H1 (cell line): ENCODE measurements at regions not wholly inside any gene's neighbourhood (a gene's known extent, or its start where the extent isn't known, plus 50 kb on each side); places are given as distances from the start of the nearest gene placed in this dataset.

ENCODE experiments used
- CTCF ChIA-PET: fragments of 300-600 bp; sonication (Branson Sonifier 250); formaldehyde crosslinking; loops from one replicate; lab custom pipeline; 2021; ENCODE audit not compliant: partially characterized antibody; lab: Charles Lee
- POLR2A ChIA-PET: fragments of 300-600 bp; sonication (Branson Sonifier 250); formaldehyde crosslinking; loops from one replicate; lab custom pipeline; 2021; ENCODE audit warnings: inconsistent platforms; ENCODE audit not compliant: partially characterized antibody; lab: Charles Lee
- DNase-seq, 2 experiments: peaks; one replicate each; pipeline versions ENCODE4 v3.0.0 to v3.0.0-alpha.2; 2010 to 2022; ENCODE audit warnings: low spot score in 2 of 2, low read depth in 1 of 2, mixed read lengths in 1 of 2
- FAIRE-seq: peaks from 2 replicates; lab custom pipeline; 2011; peaks lifted over from hg19 to GRCh38; lab: Jason Lieb, UNC
- H2AFZ ChIP-seq: 2 replicates; pipeline ENCODE4 v1.8.1; 2012; ENCODE audit warnings: low read length, inconsistent platforms
- H2AK5ac ChIP-seq: 2 replicates; pipeline ENCODE4 v1.6.1; 2013; ENCODE audit warnings: low read depth, low read length
- H2BK120ac ChIP-seq: replicated peaks from 2 replicates; pipeline ENCODE3; 2013; ENCODE audit warnings: low read depth, low read length, inconsistent platforms
- H2BK12ac ChIP-seq: 2 replicates; pipeline ENCODE4 v1.6.1; 2013; ENCODE audit warnings: low read depth, low read length
- H2BK15ac ChIP-seq: 2 replicates; pipeline ENCODE4 v1.6.1; 2013; ENCODE audit warnings: low read length
- H2BK20ac ChIP-seq: 2 replicates; pipeline ENCODE4 v1.6.1; 2013; ENCODE audit warnings: low read length
- H2BK5ac ChIP-seq: 2 replicates; pipeline ENCODE4 v1.6.1; 2013; ENCODE audit warnings: low read depth, low read length
- H3K14ac ChIP-seq: 2 replicates; pipeline ENCODE4 v1.6.1; 2013; ENCODE audit warnings: inconsistent platforms; ENCODE audit not compliant: insufficient read length
- H3K18ac ChIP-seq: 2 replicates; pipeline ENCODE4 v1.6.1; 2013; ENCODE audit warnings: low read length; ENCODE audit errors: extremely low read depth
- H3K23ac ChIP-seq: 2 replicates; pipeline ENCODE4 v1.6.1; 2013; ENCODE audit warnings: inconsistent platforms; ENCODE audit not compliant: insufficient read length
- H3K23me2 ChIP-seq: 2 replicates; pipeline ENCODE4 v1.6.1; 2013; ENCODE audit warnings: low read depth, low read length
- H3K27ac ChIP-seq: 2 replicates; pipeline ENCODE4 v1.6.1; 2011; ENCODE audit warnings: low read depth, low read length, inconsistent platforms
- H3K27me3 ChIP-seq, 4 experiments: replicated peaks in 1 of 4; 1 replicate in 1 of 4; 2 replicates in 3 of 4; pipeline versions ENCODE4 v1.6.1 to v1.8.1; 2011 to 2013; ENCODE audit warnings: low read length in 3 of 4, mild to moderate bottlenecking in 3 of 4, inconsistent platforms in 2 of 4, mixed read lengths in 2 of 4, moderate library complexity in 1 of 4; ENCODE audit not compliant: control insufficient read depth in 3 of 4, insufficient read depth in 3 of 4; ENCODE audit errors: extremely low read depth in 1 of 4
- H3K36me3 ChIP-seq, 4 experiments: 2 replicates each; pipeline versions ENCODE4 v1.6.1 to v1.8.1; 2011 to 2013; ENCODE audit warnings: mild to moderate bottlenecking in 4 of 4, low read length in 3 of 4, moderate library complexity in 2 of 4, control low read depth in 1 of 4, inconsistent platforms in 1 of 4; ENCODE audit not compliant: insufficient read depth in 4 of 4, control insufficient read depth in 2 of 4
- H3K4ac ChIP-seq: replicated peaks from 2 replicates; pipeline ENCODE3; 2013; ENCODE audit warnings: low read length, low read depth, mixed read lengths, inconsistent platforms; ENCODE audit not compliant: insufficient read length
- H3K4me1 ChIP-seq, 4 experiments: replicated peaks in 1 of 4; 1 replicate in 1 of 4; 2 replicates in 3 of 4; pipeline versions ENCODE4 v1.6.1 to v1.8.1; 2011 to 2013; ENCODE audit warnings: low read length in 3 of 4, inconsistent platforms in 2 of 4, mixed read lengths in 1 of 4; ENCODE audit not compliant: insufficient read depth in 4 of 4, control insufficient read depth in 3 of 4
- H3K4me2 ChIP-seq, 2 experiments: 2 replicates each; pipeline versions ENCODE4 v1.6.1 to v1.8.1; 2011 to 2013; ENCODE audit warnings: low read depth in 2 of 2, low read length in 2 of 2, control low read depth in 1 of 2, inconsistent platforms in 1 of 2, mild to moderate bottlenecking in 1 of 2; ENCODE audit not compliant: insufficient read depth in 1 of 2
- H3K4me3 ChIP-seq, 4 experiments: fragments of 200-600, 300-600 bp in 1 of 4; sonication (generic), shearing (Covaris generic), sonication (Bioruptor Twin) in 1 of 4; 2 replicates each; pipeline versions ENCODE4 v1.5.1 to v1.8.1; 2011 to 2016; ENCODE audit warnings: low read length in 4 of 4, low read depth in 3 of 4, control low read depth in 2 of 4, inconsistent platforms in 2 of 4, mild to moderate bottlenecking in 2 of 4, mixed read lengths in 1 of 4, moderate library complexity in 1 of 4; ENCODE audit not compliant: insufficient read depth in 2 of 4; ENCODE audit errors: extremely low read depth in 1 of 4
- H3K56ac ChIP-seq: replicated peaks from 2 replicates; pipeline ENCODE3; 2013; ENCODE audit warnings: low read depth, mild to moderate bottlenecking, mixed read lengths, low read length, inconsistent platforms; ENCODE audit not compliant: insufficient read length
- H3K79me1 ChIP-seq: 2 replicates; pipeline ENCODE4 v1.6.1; 2013; ENCODE audit warnings: low read depth, low read length, control low read depth
- H3K79me2 ChIP-seq, 2 experiments: 2 replicates each; pipeline versions ENCODE4 v1.6.1 to v1.8.1; 2012 to 2013; ENCODE audit warnings: low read length in 2 of 2, mild to moderate bottlenecking in 2 of 2, inconsistent platforms in 1 of 2; ENCODE audit not compliant: insufficient read depth in 2 of 2, control insufficient read depth in 1 of 2
- H3K9ac ChIP-seq, 4 experiments: replicated peaks in 1 of 4; 1 replicate in 1 of 4; 2 replicates in 3 of 4; pipeline versions ENCODE4 v1.6.1 to v1.8.1; 2011 to 2013; ENCODE audit warnings: low read depth in 3 of 4, low read length in 3 of 4, control low read depth in 2 of 4, mild to moderate bottlenecking in 2 of 4, moderate library complexity in 2 of 4, inconsistent platforms in 1 of 4; ENCODE audit errors: extremely low read depth in 1 of 4
- H3K9me3 ChIP-seq, 2 experiments: 2 replicates each; pipeline versions ENCODE4 v1.6.1 to v1.8.1; 2012 to 2013; ENCODE audit warnings: mild to moderate bottlenecking in 2 of 2, moderate library complexity in 2 of 2, control low read depth in 1 of 2, inconsistent platforms in 1 of 2, low read depth in 1 of 2, low read length in 1 of 2, mixed read lengths in 1 of 2; ENCODE audit not compliant: insufficient read depth in 2 of 2
- H4K20me1 ChIP-seq, 2 experiments: replicated peaks in 1 of 2; 2 replicates each; pipeline versions ENCODE3 to v1.8.1; 2011 to 2013; ENCODE audit warnings: inconsistent platforms in 2 of 2, low read length in 2 of 2, mild to moderate bottlenecking in 1 of 2; ENCODE audit not compliant: insufficient read depth in 2 of 2, control insufficient read depth in 1 of 2
- H4K5ac ChIP-seq: 2 replicates; pipeline ENCODE4 v1.6.1; 2013; ENCODE audit warnings: low read length, low read depth, mixed read lengths, inconsistent platforms; ENCODE audit not compliant: insufficient read length
- H4K8ac ChIP-seq: 2 replicates; pipeline ENCODE4 v1.8.0; 2013; ENCODE audit warnings: mild to moderate bottlenecking, moderate library complexity, low read length, inconsistent platforms; ENCODE audit not compliant: insufficient read depth; ENCODE audit errors: extremely low read depth
- H4K91ac ChIP-seq: replicated peaks from 2 replicates; pipeline ENCODE3; 2013; ENCODE audit warnings: low read length, mixed read lengths, inconsistent platforms; ENCODE audit not compliant: insufficient read length
- JUND ChIP-seq: IDR thresholded peaks from 2 replicates; pipeline ENCODE4 v1.6.1; 2011; ENCODE audit warnings: mild to moderate bottlenecking, improper control_type of control experiment, low read length
- POU5F1 ChIP-seq: IDR thresholded peaks from 2 replicates; pipeline ENCODE4 v1.6.1; 2011; ENCODE audit warnings: low read depth, mild to moderate bottlenecking, low read length, moderate library complexity
- WGBS, 2 experiments: shearing (Covaris generic) in 1 of 2; methylation state at CpG; one replicate each; pipeline versions ENCODE4 v1.1.6 to v1.1.7; 2013 to 2015; ENCODE audit warnings: low lambda C conversion rate in 2 of 2, mixed read lengths in 2 of 2, inconsistent platforms in 1 of 2, low coverage in 1 of 2, missing lambda C conversion rate in 1 of 2; ENCODE audit not compliant: insufficient replicate concordance in 2 of 2, insufficient coverage in 1 of 2, insufficient read length in 1 of 2; ENCODE audit errors: extremely low coverage in 1 of 2, missing lambda C conversion rate in 1 of 2; 5-methylcytosine and 5-hydroxymethylcytosine counted together

DNA sequence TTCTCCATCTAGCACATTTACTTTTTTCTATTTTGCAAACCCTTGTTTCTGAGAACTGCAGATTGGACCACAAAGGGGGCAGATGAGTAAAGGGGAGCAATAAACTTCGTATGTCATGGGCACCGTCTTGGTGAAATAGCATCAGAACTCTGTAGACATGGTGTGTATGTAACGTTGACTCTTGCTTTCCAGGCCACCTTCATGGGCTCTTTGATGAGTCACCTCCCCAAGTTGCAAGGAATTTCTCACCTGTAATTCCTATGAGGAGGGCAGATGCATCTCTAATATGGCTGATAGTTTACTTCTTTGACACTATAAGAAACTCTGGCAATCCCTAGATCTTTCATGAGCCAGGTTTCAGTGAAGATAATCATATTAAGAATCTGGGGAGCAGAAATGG lies 163.4 kb upstream of the PLPPR1 start:
- no peaks in the 10 kb centered on the region for H3K27me3 ChIP-seq
- no peaks in the 10 kb centered on the region for H3K36me3 ChIP-seq
- H3K4me3 ChIP-seq: no peak overlapping the region
- H2AFZ ChIP-seq: no peak overlapping the region
- H3K4me2 ChIP-seq: no peak overlapping the region
- no peak overlapping the region for H3K23ac ChIP-seq
- H4K5ac ChIP-seq: no peak overlapping the region
- H3K79me2 ChIP-seq: no peaks in the 10 kb centered on the region
- H3K4ac ChIP-seq: no peak overlapping the region
- no peak overlapping the region for H2BK120ac ChIP-seq
- H3K9ac ChIP-seq: no peak overlapping the region
- 90% methylated on average over 3 of the region's 3 CpGs; no CpG with 5 or more reads in 1 of the 2 experiments for WGBS, 2 experiments
- FAIRE-seq (no peak), DNase-seq (no peak)
- no peak overlapping the region for H3K18ac ChIP-seq
- H2BK12ac ChIP-seq: no peak overlapping the region
- H4K8ac ChIP-seq: no peak overlapping the region
- CTCF ChIA-PET: no interaction called here
- no peaks in the 10 kb centered on the region for H3K4me1 ChIP-seq
- no peak overlapping the region for H3K14ac ChIP-seq
- TF ChIP-seq JUND: peak; percentile 59; the same call in 1 of the 2 replicates
- no peak for TF ChIP-seq POU5F1
- H3K23me2 ChIP-seq: no peaks in the 10 kb centered on the region
- H3K79me1 ChIP-seq: no peaks in the 10 kb centered on the region
- H3K27ac ChIP-seq: no peak overlapping the region
- H3K56ac ChIP-seq: no peak overlapping the region
- H2BK20ac ChIP-seq: no peak overlapping the region
- H2AK5ac ChIP-seq: no peak overlapping the region
- H4K91ac ChIP-seq: no peak overlapping the region
- POLR2A ChIA-PET: no interaction called here
- no peak overlapping the region for H2BK15ac ChIP-seq
- no peaks in the 10 kb centered on the region for H3K9me3 ChIP-seq
- no peaks in the 10 kb centered on the region for H4K20me1 ChIP-seq
- no peak overlapping the region for H2BK5ac ChIP-seq
